ENCODE measurements at regions not wholly inside any gene's neighbourhood (a gene's known extent, or its start where the extent isn't known, plus 50 kb on each side); places are given as distances from the start of the nearest gene placed in this dataset.

GRCh38 chr4:181176306-181176705 is 1066.9 kb upstream of the TENM3 start:
- Mint-ChIP-seq H3K27me3 (ENCODE audit: unreplicated experiment) (peaks cover 3% of the 10 kb centered on the region), H3K4me1 (ENCODE audit: unreplicated experiment) (peaks cover 12% of the 10 kb centered on the region), H3K27ac (ENCODE audit: unreplicated experiment) (no peak overlapping the region), H3K9me3 (ENCODE audit: unreplicated experiment) (no peaks in the 10 kb centered on the region), H3K36me3 (ENCODE audit: unreplicated experiment) (no peaks in the 10 kb centered on the region), H3K4me3 (ENCODE audit: unreplicated experiment) (no peak overlapping the region)
- TF ChIP-seq CTCF (IDR thresholded peaks at IDR 0.05), result no peak
- no peak for DNase-seq (ENCODE audit: extremely low spot score, unreplicated experiment)

- Mint-ChIP-seq H3K27ac (ENCODE audit: unreplicated experiment) (no peak overlapping the region), H3K36me3 (ENCODE audit: unreplicated experiment) (no peaks in the 10 kb centered on the region), H3K4me1 (ENCODE audit: unreplicated experiment) (peaks cover 12% of the 10 kb centered on the region), H3K27me3 (ENCODE audit: unreplicated experiment) (peaks cover 3% of the 10 kb centered on the region), H3K9me3 (ENCODE audit: unreplicated experiment) (peaks cover 9% of the 10 kb centered on the region), H3K4me3 (ENCODE audit: unreplicated experiment) (no peak overlapping the region)
- TF ChIP-seq CTCF (IDR thresholded peaks at IDR 0.05), result no peak
- DNase-seq (ENCODE audit: extremely low spot score, unreplicated experiment), result no peak
These were observed 1061.9 kb upstream of the TENM3 start for GRCh38 chr4:181181331-181181730.

- Mint-ChIP-seq H3K27me3 (ENCODE audit: unreplicated experiment) (peaks cover 5% of the 10 kb centered on the region), H3K9me3 (ENCODE audit: unreplicated experiment) (peaks cover 6% of the 10 kb centered on the region), H3K4me1 (ENCODE audit: unreplicated experiment) (no peaks in the 10 kb centered on the region), H3K27ac (ENCODE audit: unreplicated experiment) (no peak overlapping the region), H3K36me3 (ENCODE audit: unreplicated experiment) (no peaks in the 10 kb centered on the region), H3K4me3 (ENCODE audit: unreplicated experiment) (no peak overlapping the region)
- DNase-seq (ENCODE audit: extremely low spot score, unreplicated experiment), result no peak
- TF ChIP-seq CTCF (IDR thresholded peaks at IDR 0.05), result no peak
These were observed 1053.5 kb upstream of the TENM3 start for GRCh38 chr4:181189751-181190150.

DNA sequence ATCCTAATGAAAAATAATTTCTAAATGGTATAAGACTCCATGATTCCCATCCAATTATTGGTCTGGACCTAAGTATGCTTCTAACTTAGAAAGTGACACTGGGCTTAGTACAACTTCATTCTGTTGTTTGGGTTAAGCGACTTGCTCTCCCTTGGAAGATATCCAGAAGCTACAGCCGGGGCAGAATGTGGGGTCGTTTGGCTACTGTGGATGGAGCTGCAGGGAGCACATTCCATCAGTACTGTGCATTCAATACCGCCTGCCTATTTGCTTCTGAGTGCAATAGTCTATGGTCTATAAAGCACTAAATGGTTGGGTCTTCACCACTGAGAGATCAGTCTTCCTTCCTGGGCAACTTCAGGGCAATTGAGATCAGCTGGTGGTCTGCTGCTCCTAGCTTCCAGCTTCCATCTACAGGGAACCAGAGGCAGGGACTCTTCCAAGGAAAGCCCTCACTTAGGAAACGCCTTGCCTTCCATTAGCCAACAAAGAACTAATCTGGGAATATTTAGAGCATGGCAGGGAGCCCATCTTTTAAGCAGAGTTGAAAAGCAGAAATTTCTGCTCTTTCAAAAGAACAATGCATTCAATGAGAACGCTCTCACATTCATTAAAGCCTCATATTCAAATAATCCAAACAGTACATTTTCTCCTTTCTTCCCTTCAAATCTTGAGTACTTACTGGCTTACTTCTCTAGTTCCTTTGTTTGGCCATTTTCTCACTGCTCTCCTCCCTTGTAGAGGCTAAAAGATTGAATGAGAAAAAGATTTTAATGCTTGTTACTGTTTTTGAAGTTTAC is 1049.9 kb upstream of the TENM3 start:
- no peaks in the 10 kb centered on the region for H3K36me3 Mint-ChIP-seq (ENCODE audit: unreplicated experiment)
- DNase-seq (ENCODE audit: extremely low spot score, unreplicated experiment), result no peak
- H3K4me3 Mint-ChIP-seq (ENCODE audit: unreplicated experiment), result no peak overlapping the region
- no peaks in the 10 kb centered on the region for H3K4me1 Mint-ChIP-seq (ENCODE audit: unreplicated experiment)
- no peak overlapping the region for H3K27ac Mint-ChIP-seq (ENCODE audit: unreplicated experiment)
- H3K9me3 Mint-ChIP-seq (ENCODE audit: unreplicated experiment), result no peaks in the 10 kb centered on the region
- TF ChIP-seq CTCF (IDR thresholded peaks at IDR 0.05), result no peak
- H3K27me3 Mint-ChIP-seq (ENCODE audit: unreplicated experiment), result peaks cover 3% of the 10 kb centered on the region

GRCh38 chr4:181194096-181194495 is 1049.1 kb upstream of the TENM3 start:
- Mint-ChIP-seq H3K27me3 (ENCODE audit: unreplicated experiment) (peaks cover 3% of the 10 kb centered on the region), H3K9me3 (ENCODE audit: unreplicated experiment) (no peaks in the 10 kb centered on the region)
- no peak for DNase-seq (ENCODE audit: extremely low spot score, unreplicated experiment)

More at GRCh38 chr4:181194096-181194495, 1049.1 kb upstream of the TENM3 start:
- Mint-ChIP-seq H3K4me3 (ENCODE audit: unreplicated experiment) (no peak overlapping the region), H3K4me1 (ENCODE audit: unreplicated experiment) (no peaks in the 10 kb centered on the region), H3K27ac (ENCODE audit: unreplicated experiment) (no peak overlapping the region), H3K36me3 (ENCODE audit: unreplicated experiment) (no peaks in the 10 kb centered on the region)
- no peak for TF ChIP-seq CTCF (IDR thresholded peaks at IDR 0.05)

Measured in osteocyte (in vitro differentiated cells).